Osteocyte (in vitro differentiated cells): ENCODE measurements at regions not wholly inside any gene's neighbourhood (a gene's known extent, or its start where the extent isn't known, plus 50 kb on each side); places are given as distances from the start of the nearest gene placed in this dataset.

ENCODE experiments used
- DNase-seq: peaks from one replicate; pipeline ENCODE4 v3.0.0; 2021; ENCODE audit warnings: mixed read lengths; ENCODE audit not compliant: unreplicated experiment; ENCODE audit errors: extremely low spot score
- H3K27ac Mint-ChIP-seq: one replicate; pipeline ENCODE4 v1.8.0; 2021; ENCODE audit warnings: mild to moderate bottlenecking, mixed read lengths; ENCODE audit not compliant: unreplicated experiment
- H3K27me3 Mint-ChIP-seq: one replicate; pipeline ENCODE4 v1.8.0; 2021; ENCODE audit warnings: mixed read lengths; ENCODE audit not compliant: unreplicated experiment
- H3K36me3 Mint-ChIP-seq: one replicate; pipeline ENCODE4 v1.8.0; 2021; ENCODE audit warnings: mixed read lengths; ENCODE audit not compliant: unreplicated experiment
- H3K4me1 Mint-ChIP-seq: one replicate; pipeline ENCODE4 v1.8.0; 2021; ENCODE audit warnings: mixed read lengths; ENCODE audit not compliant: unreplicated experiment
- H3K4me3 Mint-ChIP-seq: one replicate; pipeline ENCODE4 v1.8.0; 2021; ENCODE audit warnings: mild to moderate bottlenecking, moderate library complexity, mixed read lengths; ENCODE audit not compliant: unreplicated experiment
- H3K9me3 Mint-ChIP-seq: one replicate; pipeline ENCODE4 v1.8.0; 2021; ENCODE audit warnings: mixed read lengths; ENCODE audit not compliant: unreplicated experiment
- CTCF ChIP-seq: fragments of 200-600 bp; sonication (generic); IDR thresholded peaks from 2 replicates; pipeline ENCODE4 v1.5.0; 2021; ENCODE audit warnings: antibody characterized with exemption, mild to moderate bottlenecking, moderate library complexity

- Mint-ChIP-seq H3K4me1 (no peaks in the 10 kb centered on the region), H3K36me3 (no peaks in the 10 kb centered on the region), H3K27me3 (no peaks in the 10 kb centered on the region), H3K27ac (no peak overlapping the region), H3K9me3 (peaks cover 38% of the 10 kb centered on the region), H3K4me3 (no peak overlapping the region)
- DNase-seq = no peak
- TF ChIP-seq CTCF = no peak
Measured at GRCh38 chr16:7013990-7014389, 318.7 kb upstream of the RBFOX1 start.

GRCh38 chr16:7004266-7004665 lies 328.4 kb upstream of the RBFOX1 start:
- peak; percentile 38 for DNase-seq
- no peak overlapping the region for H3K27ac Mint-ChIP-seq
- no peak overlapping the region for H3K4me3 Mint-ChIP-seq
- no peaks in the 10 kb centered on the region for H3K27me3 Mint-ChIP-seq
- no peaks in the 10 kb centered on the region for H3K36me3 Mint-ChIP-seq
- no peak for TF ChIP-seq CTCF
- peaks cover 20% of the 10 kb centered on the region for H3K9me3 Mint-ChIP-seq
- H3K4me1 Mint-ChIP-seq = no peaks in the 10 kb centered on the region

GRCh38 chr16:6993544-6993943 lies 339.1 kb upstream of the RBFOX1 start:
- Mint-ChIP-seq H3K27ac (no peak overlapping the region), H3K9me3 (peaks cover 35% of the 10 kb centered on the region), H3K4me1 (no peaks in the 10 kb centered on the region), H3K27me3 (no peaks in the 10 kb centered on the region), H3K4me3 (no peak overlapping the region), H3K36me3 (no peaks in the 10 kb centered on the region)
- TF ChIP-seq CTCF = no peak
- DNase-seq = peak; percentile 32

- Mint-ChIP-seq H3K36me3 (no peaks in the 10 kb centered on the region), H3K27me3 (no peaks in the 10 kb centered on the region), H3K27ac (no peak overlapping the region), H3K9me3 (peaks cover 25% of the 10 kb centered on the region), H3K4me1 (no peaks in the 10 kb centered on the region), H3K4me3 (no peak overlapping the region)
- TF ChIP-seq CTCF = no peak
- peak; percentile 65 for DNase-seq
Measured at GRCh38 chr16:6988846-6989245, 343.8 kb upstream of the RBFOX1 start.

GRCh38 chr16:6977916-6978315 lies 354.7 kb upstream of the RBFOX1 start:
- no peak for DNase-seq
- Mint-ChIP-seq H3K27me3 (no peaks in the 10 kb centered on the region), H3K27ac (no peak overlapping the region), H3K9me3 (peaks cover 30% of the 10 kb centered on the region), H3K4me1 (no peaks in the 10 kb centered on the region), H3K36me3 (no peaks in the 10 kb centered on the region), H3K4me3 (no peak overlapping the region)
- TF ChIP-seq CTCF = no peak
